Neuronal stem cell (in vitro differentiated cells): ENCODE measurements at regions not wholly inside any gene's neighbourhood (a gene's known extent, or its start where the extent isn't known, plus 50 kb on each side); places are given as distances from the start of the nearest gene placed in this dataset.

ENCODE experiments used
- DNase-seq: peaks from one replicate; pipeline ENCODE4 v3.0.0-alpha.2; 2013; ENCODE audit warnings: low spot score
- H2AFZ ChIP-seq: one replicate; pipeline ENCODE4 v1.6.1; 2013; ENCODE audit warnings: mild to moderate bottlenecking, low read length, inconsistent platforms
- H2AK5ac ChIP-seq: 2 replicates; pipeline ENCODE4 v1.6.1; 2013; ENCODE audit warnings: low read depth, mild to moderate bottlenecking, inconsistent platforms, low read length, moderate library complexity, mixed read lengths
- H2BK120ac ChIP-seq: 2 replicates; pipeline ENCODE4 v1.6.1; 2013; ENCODE audit warnings: low read depth, mild to moderate bottlenecking, inconsistent platforms, low read length, moderate library complexity, mixed read lengths
- H2BK12ac ChIP-seq: one replicate; pipeline ENCODE4 v1.6.1; 2013; ENCODE audit warnings: low read length, inconsistent platforms
- H2BK15ac ChIP-seq: 2 replicates; pipeline ENCODE4 v1.6.1; 2013; ENCODE audit warnings: mild to moderate bottlenecking, low read length, inconsistent platforms, mixed read lengths
- H2BK5ac ChIP-seq: one replicate; pipeline ENCODE4 v1.6.1; 2013; ENCODE audit warnings: inconsistent platforms, mild to moderate bottlenecking, low read length, moderate library complexity
- H3K14ac ChIP-seq: one replicate; pipeline ENCODE4 v1.6.1; 2013; ENCODE audit warnings: low read length, inconsistent platforms
- H3K18ac ChIP-seq: 2 replicates; pipeline ENCODE4 v1.6.1; 2013; ENCODE audit warnings: low read length, inconsistent platforms
- H3K23ac ChIP-seq: 2 replicates; pipeline ENCODE4 v1.6.1; 2013; ENCODE audit warnings: low read depth, mild to moderate bottlenecking, mixed read lengths, low read length, inconsistent platforms; ENCODE audit not compliant: poor library complexity
- H3K27ac ChIP-seq: replicated peaks from 3 replicates; pipeline ENCODE4 v1.5.1; 2013; ENCODE audit warnings: low read length, inconsistent platforms
- H3K27me3 ChIP-seq, 3 experiments: 2 replicates each; pipeline ENCODE4 v1.6.1; 2013; ENCODE audit warnings: low read length in 3 of 3, mild to moderate bottlenecking in 2 of 3, inconsistent platforms in 1 of 3, low read depth in 1 of 3, mixed read lengths in 1 of 3, moderate library complexity in 1 of 3; ENCODE audit not compliant: control insufficient read depth in 3 of 3, insufficient read depth in 3 of 3
- H3K36me3 ChIP-seq, 2 donors: replicated peaks in 1 of 2; 2 replicates each; pipeline ENCODE4 v1.6.1; 2013; ENCODE audit warnings: low read length in 2 of 2; ENCODE audit not compliant: control insufficient read depth in 2 of 2, insufficient read depth in 2 of 2
- H3K4ac ChIP-seq: 2 replicates; pipeline ENCODE4 v1.6.1; 2013; ENCODE audit warnings: inconsistent platforms, mild to moderate bottlenecking, low read length, moderate library complexity
- H3K4me1 ChIP-seq, 2 donors: 1 replicate in 1 of 2; 2 replicates in 1 of 2; pipeline ENCODE4 v1.6.1; 2013; ENCODE audit warnings: low read length in 2 of 2, low read depth in 1 of 2; ENCODE audit not compliant: control insufficient read depth in 2 of 2, insufficient read depth in 1 of 2
- H3K4me2 ChIP-seq: one replicate; pipeline ENCODE4 v1.6.1; 2013; ENCODE audit warnings: mild to moderate bottlenecking, low read length, inconsistent platforms; ENCODE audit not compliant: insufficient read depth, poor library complexity, severe bottlenecking
- H3K4me3 ChIP-seq, 2 donors: 2 replicates each; pipeline ENCODE4 v1.5.1; 2013; ENCODE audit warnings: low read length in 2 of 2, mild to moderate bottlenecking in 2 of 2, inconsistent platforms in 1 of 2, moderate library complexity in 1 of 2
- H3K79me1 ChIP-seq: one replicate; pipeline ENCODE4 v1.6.1; 2013; ENCODE audit warnings: low read depth, mild to moderate bottlenecking, inconsistent platforms, low read length, moderate library complexity
- H3K9ac ChIP-seq: one replicate; pipeline ENCODE4 v1.6.1; 2013; ENCODE audit warnings: mild to moderate bottlenecking, low read depth, low read length, inconsistent platforms; ENCODE audit not compliant: poor library complexity
- H3K9me3 ChIP-seq, 2 donors: replicated peaks in 1 of 2; 2 replicates each; pipeline versions ENCODE3 to v1.6.1; 2013; ENCODE audit warnings: low read length in 2 of 2, mild to moderate bottlenecking in 2 of 2, inconsistent platforms in 1 of 2, low read depth in 1 of 2, mixed read lengths in 1 of 2, moderate library complexity in 1 of 2; ENCODE audit not compliant: control insufficient read depth in 2 of 2, insufficient read depth in 1 of 2
- H4K8ac ChIP-seq: one replicate; pipeline ENCODE4 v1.6.1; 2013; ENCODE audit warnings: low read depth, mild to moderate bottlenecking, inconsistent platforms, low read length, moderate library complexity
- H4K91ac ChIP-seq: one replicate; pipeline ENCODE4 v1.6.1; 2013; ENCODE audit warnings: low read length, low read depth, mild to moderate bottlenecking, inconsistent platforms; ENCODE audit not compliant: poor library complexity
- WGBS, 2 donors: extraction: QIAGEN DNeasy Blood & Tissue Kit; methylation state at CpG; one replicate each; pipeline ENCODE4 v1.1.7; 2013; ENCODE audit warnings: missing lambda C conversion rate in 2 of 2, mixed read lengths in 1 of 2; ENCODE audit not compliant: insufficient read length in 2 of 2, insufficient replicate concordance in 1 of 2; ENCODE audit errors: extremely low coverage in 2 of 2; 5-methylcytosine and 5-hydroxymethylcytosine counted together

GRCh38 chr7:54332301-54332700 is 209.9 kb upstream of the VSTM2A start:
- no peak overlapping the region for H3K18ac ChIP-seq
- H3K4me1 ChIP-seq: peaks cover 6 to 9% of the 10 kb centered on the region in 2 donors
- H2AK5ac ChIP-seq: no peak overlapping the region
- H3K27me3 ChIP-seq: no peaks in the 10 kb centered on the region
- no peak overlapping the region for H2BK120ac ChIP-seq
- no peak overlapping the region for H3K14ac ChIP-seq
- H2BK12ac ChIP-seq: no peak overlapping the region
- H2BK15ac ChIP-seq: no peak overlapping the region
- no peak overlapping the region for H3K4me2 ChIP-seq
- H4K91ac ChIP-seq: no peak overlapping the region
- no peak overlapping the region for H3K4ac ChIP-seq
- H3K9me3 ChIP-seq: no peaks in the 10 kb centered on the region
- no peak overlapping the region for H2BK5ac ChIP-seq
- H3K4me3 ChIP-seq: no peak overlapping the region
- no peak for DNase-seq
- H3K36me3 ChIP-seq: no peaks in the 10 kb centered on the region
- no peak overlapping the region for H3K23ac ChIP-seq
- H3K79me1 ChIP-seq: no peaks in the 10 kb centered on the region
- H3K9ac ChIP-seq: no peak overlapping the region
- no peak overlapping the region for H4K8ac ChIP-seq
- no peak overlapping the region for H2AFZ ChIP-seq
- H3K27ac ChIP-seq: no peak overlapping the region
- no CpG with 5 or more reads among the region's 2 CpGs for WGBS, 2 donors

DNA sequence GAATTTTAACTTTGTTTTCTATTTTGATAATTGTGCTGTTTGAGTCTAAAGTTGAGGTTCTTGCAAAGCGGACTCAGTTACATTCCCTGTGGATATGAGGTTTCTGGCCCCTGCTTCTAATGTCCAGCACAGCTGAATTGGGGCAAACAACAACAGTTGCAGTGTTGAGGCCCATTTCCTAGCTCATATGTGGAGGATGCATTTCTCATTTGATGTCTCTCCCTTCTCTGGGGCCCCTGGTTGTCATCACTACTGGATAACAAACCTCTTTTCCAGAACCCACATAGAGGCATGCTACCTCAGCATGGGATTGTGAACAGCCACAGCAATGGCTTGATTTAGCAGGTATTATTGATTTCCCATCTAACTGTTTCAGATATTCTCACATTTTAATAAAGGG is 208.2 kb upstream of the VSTM2A start:
- H3K27ac ChIP-seq: no peak overlapping the region
- no peak overlapping the region for H2BK15ac ChIP-seq
- no peaks in the 10 kb centered on the region for H3K9me3 ChIP-seq
- H4K8ac ChIP-seq: no peak overlapping the region
- no peaks in the 10 kb centered on the region for H3K36me3 ChIP-seq
- H3K23ac ChIP-seq: no peak overlapping the region
- H3K4ac ChIP-seq: no peak overlapping the region
- no CpG with 5 or more reads among the region's 1 CpG for WGBS, 2 donors
- H3K4me3 ChIP-seq: no peak overlapping the region
- no peaks in the 10 kb centered on the region for H3K27me3 ChIP-seq
- H2BK5ac ChIP-seq: no peak overlapping the region
- DNase-seq: no peak
- no peak overlapping the region for H3K14ac ChIP-seq
- H3K9ac ChIP-seq: no peak overlapping the region
- H2AFZ ChIP-seq: no peak overlapping the region
- no peaks in the 10 kb centered on the region for H3K79me1 ChIP-seq
- no peak overlapping the region for H3K4me2 ChIP-seq
- no peak overlapping the region for H2AK5ac ChIP-seq
- no peak overlapping the region for H2BK120ac ChIP-seq
- no peak overlapping the region for H2BK12ac ChIP-seq
- peaks cover 6 to 9% of the 10 kb centered on the region in 2 donors for H3K4me1 ChIP-seq
- H3K18ac ChIP-seq: no peak overlapping the region
- no peak overlapping the region for H4K91ac ChIP-seq

DNA sequence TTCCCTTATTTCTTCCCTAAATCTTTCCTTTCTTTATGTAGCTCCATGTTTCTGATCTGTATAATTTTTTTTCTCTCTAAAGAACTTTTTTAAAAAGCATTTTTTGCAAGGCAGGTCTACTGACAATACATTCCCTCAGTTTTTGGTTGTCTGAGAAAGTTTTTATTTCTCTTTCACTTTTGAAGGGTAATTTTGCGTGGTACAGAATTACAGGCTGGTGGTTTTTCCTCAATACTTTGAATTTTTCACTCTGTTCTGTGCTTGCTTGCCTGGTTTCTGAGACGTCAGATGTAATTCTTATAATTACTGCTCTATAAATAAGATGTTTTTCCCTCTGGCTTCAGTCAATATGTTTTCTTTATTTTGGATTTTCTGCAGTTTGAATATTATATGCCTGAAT is 205.4 kb upstream of the VSTM2A start:
- Histone ChIP-seq H3K79me1 (no peaks in the 10 kb centered on the region), H2BK5ac (no peak overlapping the region), H3K9ac (no peak overlapping the region), H2BK120ac (no peak overlapping the region), H3K4ac (no peak overlapping the region), H2BK12ac (no peak overlapping the region), H4K91ac (no peak overlapping the region), H3K4me1 (peaks cover 0 to 4% of the 10 kb centered on the region in 2 donors), H3K9me3 (no peaks in the 10 kb centered on the region), H3K4me3 (no peak overlapping the region), H3K4me2 (no peak overlapping the region), H4K8ac (no peak overlapping the region), H2BK15ac (no peak overlapping the region), H3K36me3 (no peaks in the 10 kb centered on the region), H3K27ac (no peak overlapping the region), H2AK5ac (no peak overlapping the region), H3K14ac (no peak overlapping the region), H2AFZ (no peak overlapping the region), H3K23ac (no peak overlapping the region), H3K18ac (no peak overlapping the region), H3K27me3 (no peaks in the 10 kb centered on the region)
- WGBS, 2 donors: no CpG with 5 or more reads among the region's 2 CpGs
- DNase-seq: no peak

DNA sequence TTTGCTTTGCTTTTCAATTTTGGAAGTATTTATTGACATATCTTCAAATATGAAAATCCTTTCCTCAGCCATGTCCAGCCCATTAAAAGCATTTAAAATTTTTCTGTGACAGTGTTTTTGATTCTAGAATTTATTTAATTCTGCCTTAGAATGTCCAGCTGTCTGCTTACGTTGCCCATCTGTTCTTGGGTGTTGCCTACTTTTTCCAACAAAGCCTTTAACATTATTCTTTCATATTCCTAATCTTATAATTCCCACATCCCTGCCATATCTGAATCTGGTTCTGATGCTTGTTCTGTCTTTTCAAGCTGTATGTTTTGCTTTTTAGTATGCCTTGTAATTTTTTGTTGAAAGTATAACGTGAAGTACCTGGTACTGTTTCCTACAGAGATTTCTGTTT is 204.7 kb upstream of the VSTM2A start:
- DNase-seq: no peak
- Histone ChIP-seq H3K4ac (no peak overlapping the region), H2BK5ac (no peak overlapping the region), H3K23ac (no peak overlapping the region), H3K9me3 (no peaks in the 10 kb centered on the region), H2BK12ac (no peak overlapping the region), H3K9ac (no peak overlapping the region), H3K14ac (no peak overlapping the region), H3K79me1 (no peaks in the 10 kb centered on the region), H3K27me3 (no peaks in the 10 kb centered on the region), H3K27ac (no peak overlapping the region), H3K18ac (no peak overlapping the region), H4K91ac (no peak overlapping the region), H2BK15ac (no peak overlapping the region), H2AFZ (no peak overlapping the region), H3K4me2 (no peak overlapping the region), H3K4me3 (no peak overlapping the region), H4K8ac (no peak overlapping the region), H3K4me1 (peaks cover 0 to 2% of the 10 kb centered on the region in 2 donors), H2BK120ac (no peak overlapping the region), H2AK5ac (no peak overlapping the region), H3K36me3 (no peaks in the 10 kb centered on the region)
- no CpG with 5 or more reads among the region's 2 CpGs for WGBS, 2 donors
